ENCODE measurements at regions not wholly inside any gene's neighbourhood (a gene's known extent, or its start where the extent isn't known, plus 50 kb on each side); places are given as distances from the start of the nearest gene placed in this dataset.

- intact Hi-C loops (cut with DNase I): no loop called here
Measured at GRCh38 chr19:42662712-42663111, 68.0 kb upstream of the CEACAM8 start.

GRCh38 chr19:42660353-42660752, 65.6 kb upstream of the CEACAM8 start:
- no peak for DNase-seq
- intact Hi-C loops (cut with DNase I): no loop called here

More at GRCh38 chr19:42662712-42663111, 68.0 kb upstream of the CEACAM8 start:
- DNase-seq: no peak

GRCh38 chr19:42658076-42658475, 63.4 kb upstream of the CEACAM8 start:
- intact Hi-C loops (cut with DNase I): no loop called here
- DNase-seq: no peak

GRCh38 chr19:42657556-42657955, 62.8 kb upstream of the CEACAM8 start:
- no peak for DNase-seq
- intact Hi-C loops (cut with DNase I): no loop called here

- DNase-seq: peak in 8 of 42 donors; percentile 5 to 47 (median 9)
Measured at GRCh38 chr19:42655748-42656147, 61.0 kb upstream of the CEACAM8 start.

GRCh38 chr19:42653841-42654240, 59.1 kb upstream of the CEACAM8 start:
- DNase-seq: no peak
- intact Hi-C loops (cut with DNase I): no loop called here

More at GRCh38 chr19:42655748-42656147, 61.0 kb upstream of the CEACAM8 start:
- intact Hi-C loops (cut with DNase I): no loop called here

- intact Hi-C loops (cut with DNase I): no loop called here
Measured at GRCh38 chr19:42652021-42652420, 57.3 kb upstream of the CEACAM8 start.

More at GRCh38 chr19:42652021-42652420, 57.3 kb upstream of the CEACAM8 start:
- DNase-seq: no peak
